ENCODE measurements at regions not wholly inside any gene's neighbourhood (a gene's known extent, or its start where the extent isn't known, plus 50 kb on each side); places are given as distances from the start of the nearest gene placed in this dataset.

GRCh38 chr2:215614296-215614695 lies 178.4 kb upstream of the FN1 start:
- peaks cover 4% of the 10 kb centered on the region for H3K4me1 ChIP-seq
- no peaks in the 10 kb centered on the region for H3K36me3 ChIP-seq
- DNase-seq: no peak
- H3K9me3 ChIP-seq (replicated peaks): peaks cover 7% of the 10 kb centered on the region
- H3K4me3 ChIP-seq: no peak overlapping the region
- intact Hi-C loops (cut with micrococcal nuclease): no loop called here
- no peak for TF ChIP-seq CTCF (IDR thresholded peaks at IDR 0.05; ENCODE audit: borderline replicate concordance)
- H3K27ac ChIP-seq (replicated peaks): no peak overlapping the region
- no peaks in the 10 kb centered on the region for H3K27me3 ChIP-seq (ENCODE audit: low read depth)

GRCh38 chr2:215613888-215614287 lies 178.0 kb upstream of the FN1 start:
- Histone ChIP-seq H3K36me3 (no peaks in the 10 kb centered on the region), H3K27ac (replicated peaks) (no peak overlapping the region), H3K4me1 (peaks cover under 1% of the 10 kb centered on the region), H3K4me3 (no peak overlapping the region), H3K9me3 (replicated peaks) (peaks cover 7% of the 10 kb centered on the region), H3K27me3 (ENCODE audit: low read depth) (no peaks in the 10 kb centered on the region)
- no peak for TF ChIP-seq CTCF (IDR thresholded peaks at IDR 0.05; ENCODE audit: borderline replicate concordance)
- DNase-seq: no peak
- intact Hi-C loops (cut with micrococcal nuclease): no loop called here

- DNase-seq: no peak
- Histone ChIP-seq H3K4me1 (no peaks in the 10 kb centered on the region), H3K27me3 (ENCODE audit: low read depth) (no peaks in the 10 kb centered on the region), H3K9me3 (replicated peaks) (peaks cover 7% of the 10 kb centered on the region), H3K36me3 (no peaks in the 10 kb centered on the region), H3K27ac (replicated peaks) (no peak overlapping the region), H3K4me3 (no peak overlapping the region)
- no peak for TF ChIP-seq CTCF (IDR thresholded peaks at IDR 0.05; ENCODE audit: borderline replicate concordance)
- intact Hi-C loops (cut with micrococcal nuclease): no loop called here
Observed at GRCh38 chr2:215613280-215613679, 177.4 kb upstream of the FN1 start.

- intact Hi-C loops (cut with micrococcal nuclease): no loop called here
- Histone ChIP-seq H3K27me3 (ENCODE audit: low read depth) (no peaks in the 10 kb centered on the region), H3K4me3 (no peak overlapping the region), H3K27ac (replicated peaks) (no peak overlapping the region), H3K9me3 (replicated peaks) (peaks cover 7% of the 10 kb centered on the region), H3K4me1 (no peaks in the 10 kb centered on the region), H3K36me3 (no peaks in the 10 kb centered on the region)
- no peak for DNase-seq
- no peak for TF ChIP-seq CTCF (IDR thresholded peaks at IDR 0.05; ENCODE audit: borderline replicate concordance)
Observed at GRCh38 chr2:215612786-215613185, 176.9 kb upstream of the FN1 start.

GRCh38 chr2:215611609-215612386 lies 175.9 kb upstream of the FN1 start:
- intact Hi-C loops (cut with micrococcal nuclease): no loop called here
- no peak for TF ChIP-seq CTCF (IDR thresholded peaks at IDR 0.05; ENCODE audit: borderline replicate concordance)
- Histone ChIP-seq H3K27me3 (ENCODE audit: low read depth) (no peaks in the 10 kb centered on the region), H3K4me3 (no peak overlapping the region), H3K36me3 (no peaks in the 10 kb centered on the region), H3K9me3 (replicated peaks) (peaks cover 7% of the 10 kb centered on the region), H3K27ac (replicated peaks) (no peak overlapping the region), H3K4me1 (no peaks in the 10 kb centered on the region)
- DNase-seq: no peak
